Activated naive CD4-positive, alpha-beta T cell treated with anti-CD3 and anti-CD28 coated beads for 36 hours (primary cell): ENCODE measurements at regions not wholly inside any gene's neighbourhood (a gene's known extent, or its start where the extent isn't known, plus 50 kb on each side); places are given as distances from the start of the nearest gene placed in this dataset.

Source experiments
- CTCF ChIA-PET: fragments of 350-600 bp; sonication (Branson Sonifier 250); formaldehyde crosslinking; loops from one replicate; lab custom pipeline; 2021; ENCODE audit warnings: antibody characterized with exemption; lab: Charles Lee
- DNase-seq: peaks from one replicate; pipeline ENCODE4 v3.0.0-alpha.2; 2020
- H3K27ac Mint-ChIP-seq: one replicate; pipeline ENCODE4 v1.8.0; 2021; ENCODE audit warnings: mild to moderate bottlenecking, mixed read lengths
- H3K27me3 Mint-ChIP-seq: one replicate; pipeline ENCODE4 v1.8.0; 2021; ENCODE audit warnings: low read depth, mixed read lengths
- H3K36me3 Mint-ChIP-seq: one replicate; pipeline ENCODE4 v1.8.0; 2021; ENCODE audit warnings: low read depth, mixed read lengths
- H3K4me1 Mint-ChIP-seq: one replicate; pipeline ENCODE4 v1.8.0; 2021; ENCODE audit warnings: low read depth, mixed read lengths
- H3K4me3 Mint-ChIP-seq: one replicate; pipeline ENCODE4 v1.8.0; 2021; ENCODE audit warnings: mild to moderate bottlenecking, moderate library complexity, mixed read lengths
- H3K9me3 Mint-ChIP-seq: one replicate; pipeline ENCODE4 v1.8.0; 2021; ENCODE audit warnings: mixed read lengths
- intact Hi-C: fragments of 100-400 bp; cut with micrococcal nuclease; formaldehyde crosslinking; loops from one replicate; pipeline ENCODE4 v1.15.1; 2023

GRCh38 chr17:15103785-15104184, 161.3 kb downstream of the PMP22 start:
- Mint-ChIP-seq H3K4me1 (no peaks in the 10 kb centered on the region), H3K4me3 (no peak overlapping the region), H3K36me3 (no peaks in the 10 kb centered on the region), H3K27ac (no peak overlapping the region), H3K9me3 (no peaks in the 10 kb centered on the region), H3K27me3 (peaks cover 3% of the 10 kb centered on the region)
- intact Hi-C loops, result no loop called here
- no peak for DNase-seq
- CTCF ChIA-PET, result no interaction called here

GRCh38 chr17:15101175-15101574, 164.0 kb downstream of the PMP22 start:
- H3K27me3 Mint-ChIP-seq, result peaks cover 2% of the 10 kb centered on the region
- CTCF ChIA-PET, result no interaction called here

GRCh38 chr17:15096511-15096910, 168.6 kb downstream of the PMP22 start:
- DNase-seq, result no peak
- H3K4me1 Mint-ChIP-seq, result no peaks in the 10 kb centered on the region
- intact Hi-C loops, result no loop called here
- no peaks in the 10 kb centered on the region for H3K9me3 Mint-ChIP-seq
- no peak overlapping the region for H3K27ac Mint-ChIP-seq
- peaks cover 2% of the 10 kb centered on the region for H3K27me3 Mint-ChIP-seq
- CTCF ChIA-PET, result no interaction called here
- H3K4me3 Mint-ChIP-seq, result no peak overlapping the region
- no peaks in the 10 kb centered on the region for H3K36me3 Mint-ChIP-seq

More at GRCh38 chr17:15101175-15101574, 164.0 kb downstream of the PMP22 start:
- intact Hi-C loops, result no loop called here
- H3K36me3 Mint-ChIP-seq, result no peaks in the 10 kb centered on the region
- no peaks in the 10 kb centered on the region for H3K4me1 Mint-ChIP-seq
- no peaks in the 10 kb centered on the region for H3K9me3 Mint-ChIP-seq
- no peak overlapping the region for H3K4me3 Mint-ChIP-seq
- no peak overlapping the region for H3K27ac Mint-ChIP-seq
- DNase-seq, result no peak

- Mint-ChIP-seq H3K9me3 (no peaks in the 10 kb centered on the region), H3K36me3 (no peaks in the 10 kb centered on the region), H3K4me3 (no peak overlapping the region), H3K27ac (no peak overlapping the region), H3K27me3 (peaks cover 2% of the 10 kb centered on the region), H3K4me1 (no peaks in the 10 kb centered on the region)
- no peak for DNase-seq
- CTCF ChIA-PET, result no interaction called here
- intact Hi-C loops, result no loop called here
These were observed 169.2 kb downstream of the PMP22 start for GRCh38 chr17:15095935-15096334.

GRCh38 chr17:15092762-15093161, 172.4 kb downstream of the PMP22 start:
- no peak for DNase-seq
- intact Hi-C loops, result no loop called here
- H3K27me3 Mint-ChIP-seq, result peaks cover 6% of the 10 kb centered on the region
- H3K4me3 Mint-ChIP-seq, result no peak overlapping the region
- H3K27ac Mint-ChIP-seq, result no peak overlapping the region
- no peaks in the 10 kb centered on the region for H3K4me1 Mint-ChIP-seq
- CTCF ChIA-PET, result interaction anchor here (1.2 kb wide), 1 partner anchor 14 kb away, joined by 3 read pairs; no protein-coding TSS in a partner anchor
- no peaks in the 10 kb centered on the region for H3K9me3 Mint-ChIP-seq
- H3K36me3 Mint-ChIP-seq, result no peaks in the 10 kb centered on the region

GRCh38 chr17:15092261-15092660, 172.9 kb downstream of the PMP22 start:
- CTCF ChIA-PET, result interaction anchor here (1.2 kb wide), 1 partner anchor 13 kb away, joined by 3 read pairs; no protein-coding TSS in a partner anchor
- Mint-ChIP-seq H3K4me3 (no peak overlapping the region), H3K27ac (no peak overlapping the region), H3K9me3 (no peaks in the 10 kb centered on the region), H3K36me3 (no peaks in the 10 kb centered on the region), H3K4me1 (no peaks in the 10 kb centered on the region), H3K27me3 (peaks cover 8% of the 10 kb centered on the region)
- no peak for DNase-seq
- intact Hi-C loops, result no loop called here

- CTCF ChIA-PET, result interaction anchor here (1.2 kb wide), 1 partner anchor 13 kb away, joined by 3 read pairs; no protein-coding TSS in a partner anchor
These were observed 173.3 kb downstream of the PMP22 start for GRCh38 chr17:15091825-15092224.

GRCh38 chr17:15090533-15090932, 174.6 kb downstream of the PMP22 start:
- no peak overlapping the region for H3K27ac Mint-ChIP-seq
- no peaks in the 10 kb centered on the region for H3K4me1 Mint-ChIP-seq
- H3K27me3 Mint-ChIP-seq, result peaks cover 10% of the 10 kb centered on the region
- no peaks in the 10 kb centered on the region for H3K36me3 Mint-ChIP-seq
- no peak overlapping the region for H3K4me3 Mint-ChIP-seq
- CTCF ChIA-PET, result no interaction called here
- intact Hi-C loops, result no loop called here
- DNase-seq, result no peak
- no peaks in the 10 kb centered on the region for H3K9me3 Mint-ChIP-seq

More at GRCh38 chr17:15091825-15092224, 173.3 kb downstream of the PMP22 start:
- H3K4me3 Mint-ChIP-seq, result no peak overlapping the region
- H3K36me3 Mint-ChIP-seq, result no peaks in the 10 kb centered on the region
- no peak overlapping the region for H3K27ac Mint-ChIP-seq
- H3K9me3 Mint-ChIP-seq, result no peaks in the 10 kb centered on the region
- H3K27me3 Mint-ChIP-seq, result peaks cover 8% of the 10 kb centered on the region
- intact Hi-C loops, result no loop called here
- no peak for DNase-seq
- no peaks in the 10 kb centered on the region for H3K4me1 Mint-ChIP-seq

GRCh38 chr17:15087946-15088345, 177.2 kb downstream of the PMP22 start:
- Mint-ChIP-seq H3K9me3 (no peaks in the 10 kb centered on the region), H3K36me3 (no peaks in the 10 kb centered on the region), H3K4me1 (no peaks in the 10 kb centered on the region), H3K27me3 (peaks cover 10% of the 10 kb centered on the region), H3K4me3 (no peak overlapping the region), H3K27ac (no peak overlapping the region)
- CTCF ChIA-PET, result no interaction called here
- intact Hi-C loops, result no loop called here
- no peak for DNase-seq

GRCh38 chr17:15086776-15087295, 178.3 kb downstream of the PMP22 start:
- intact Hi-C loops, result no loop called here
- CTCF ChIA-PET, result no interaction called here
- no peak for DNase-seq
- H3K27me3 Mint-ChIP-seq, result peaks cover 12% of the 10 kb centered on the region
- H3K9me3 Mint-ChIP-seq, result no peaks in the 10 kb centered on the region
- H3K27ac Mint-ChIP-seq, result no peak overlapping the region
- no peaks in the 10 kb centered on the region for H3K4me1 Mint-ChIP-seq
- no peaks in the 10 kb centered on the region for H3K36me3 Mint-ChIP-seq
- H3K4me3 Mint-ChIP-seq, result no peak overlapping the region

GRCh38 chr17:15085890-15086677, 179.0 kb downstream of the PMP22 start:
- Mint-ChIP-seq H3K27ac (no peak overlapping the region), H3K4me1 (no peaks in the 10 kb centered on the region), H3K9me3 (no peaks in the 10 kb centered on the region), H3K4me3 (no peak overlapping the region), H3K36me3 (no peaks in the 10 kb centered on the region), H3K27me3 (peaks cover 13% of the 10 kb centered on the region)
- no peak for DNase-seq
- CTCF ChIA-PET, result no interaction called here
- intact Hi-C loops, result no loop called here

- no peak for DNase-seq
- H3K4me3 Mint-ChIP-seq, result no peak overlapping the region
- no peaks in the 10 kb centered on the region for H3K4me1 Mint-ChIP-seq
- intact Hi-C loops, result no loop called here
- CTCF ChIA-PET, result no interaction called here
- no peaks in the 10 kb centered on the region for H3K9me3 Mint-ChIP-seq
- peaks cover 14% of the 10 kb centered on the region for H3K27me3 Mint-ChIP-seq
- no peaks in the 10 kb centered on the region for H3K36me3 Mint-ChIP-seq
- no peak overlapping the region for H3K27ac Mint-ChIP-seq
These were observed 181.9 kb downstream of the PMP22 start for GRCh38 chr17:15083225-15083624.

- no peak overlapping the region for H3K27ac Mint-ChIP-seq
- peaks cover 9% of the 10 kb centered on the region for H3K27me3 Mint-ChIP-seq
- H3K36me3 Mint-ChIP-seq, result no peaks in the 10 kb centered on the region
- no peaks in the 10 kb centered on the region for H3K4me1 Mint-ChIP-seq
- DNase-seq, result no peak
- intact Hi-C loops, result no loop called here
- no peaks in the 10 kb centered on the region for H3K9me3 Mint-ChIP-seq
- CTCF ChIA-PET, result no interaction called here
- H3K4me3 Mint-ChIP-seq, result no peak overlapping the region
These were observed 184.1 kb downstream of the PMP22 start for GRCh38 chr17:15081008-15081407.
